Esophagus mucosa (tissue), 1 donor: ENCODE measurements at regions not wholly inside any gene's neighbourhood (a gene's known extent, or its start where the extent isn't known, plus 50 kb on each side); places are given as distances from the start of the nearest gene placed in this dataset.

Experiments used
- ATAC-seq: fragments of 200-7000 bp; cut with Tn5 transposase; one replicate; pipeline ENCODE4 v1.9.1; 2020
- donor health status: DM: yes; HTN: yes; CAD: no.

DNA sequence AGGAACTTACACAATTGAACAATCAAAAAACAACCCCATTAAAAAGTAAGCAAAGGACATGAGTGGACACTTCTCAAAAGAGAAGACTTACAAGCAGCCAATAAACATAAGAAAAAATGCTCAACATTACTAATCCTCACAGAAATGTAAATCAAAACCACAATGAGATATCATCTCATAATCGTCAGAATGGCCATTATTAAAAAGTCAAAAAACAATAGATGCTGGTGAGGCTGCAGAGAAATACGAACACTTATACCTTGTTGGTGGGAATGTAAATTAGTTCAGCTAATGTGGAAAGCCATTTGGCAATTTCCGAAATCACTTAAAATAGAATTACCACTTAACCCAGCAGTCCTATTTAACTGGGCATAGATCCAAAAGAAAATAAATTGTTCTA is 301.9 kb upstream of the KCNJ16 start:
- no peak for ATAC-seq

GRCh38 chr17:69779378-69780214 is 295.4 kb upstream of the KCNJ16 start:
- ATAC-seq: no peak

- no peak for ATAC-seq
Observed at GRCh38 chr17:69783865-69784264, 291.2 kb upstream of the KCNJ16 start.

- ATAC-seq: no peak
Observed at GRCh38 chr17:69788957-69789356, 286.1 kb upstream of the KCNJ16 start.

DNA sequence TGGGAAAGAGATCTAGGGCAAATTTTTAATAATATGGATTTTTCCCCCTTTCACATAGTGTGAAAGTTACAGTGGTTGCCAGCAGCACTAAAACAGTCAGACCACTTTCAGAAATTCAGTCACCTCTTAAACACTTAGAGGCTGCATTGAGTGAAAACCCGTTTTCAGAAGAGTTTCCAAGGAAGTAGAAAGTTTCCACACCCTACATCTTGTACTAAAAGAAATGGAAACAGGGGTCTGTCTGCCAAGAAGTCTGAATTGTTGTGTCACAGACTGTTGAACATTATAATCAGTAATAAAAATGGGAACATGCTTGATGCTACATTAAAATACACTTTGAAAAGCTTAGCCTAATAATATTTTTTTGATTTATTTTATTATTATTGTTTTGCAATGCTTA is 278.9 kb upstream of the KCNJ16 start:
- no peak for ATAC-seq

DNA sequence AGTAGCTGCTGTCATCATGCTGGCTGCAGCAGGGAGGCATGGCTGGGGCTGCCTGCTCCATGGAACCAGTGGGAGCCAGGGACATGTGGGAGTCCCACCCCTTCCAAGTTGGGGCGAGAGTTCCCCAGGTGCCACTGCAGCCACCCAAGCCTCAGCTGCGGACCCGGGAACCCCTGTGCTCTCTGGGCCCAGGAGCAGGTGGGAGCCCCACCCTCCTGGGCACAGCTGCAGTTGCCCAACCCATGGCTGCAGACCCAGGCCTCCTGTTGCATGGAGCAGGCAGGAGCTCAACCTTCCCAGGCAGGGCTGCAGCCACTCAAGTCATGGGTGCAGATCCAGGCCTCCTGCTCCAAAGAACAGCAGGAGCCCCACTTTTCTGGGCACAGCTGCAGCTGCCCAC is 274.2 kb upstream of the KCNJ16 start:
- ATAC-seq: no peak

DNA sequence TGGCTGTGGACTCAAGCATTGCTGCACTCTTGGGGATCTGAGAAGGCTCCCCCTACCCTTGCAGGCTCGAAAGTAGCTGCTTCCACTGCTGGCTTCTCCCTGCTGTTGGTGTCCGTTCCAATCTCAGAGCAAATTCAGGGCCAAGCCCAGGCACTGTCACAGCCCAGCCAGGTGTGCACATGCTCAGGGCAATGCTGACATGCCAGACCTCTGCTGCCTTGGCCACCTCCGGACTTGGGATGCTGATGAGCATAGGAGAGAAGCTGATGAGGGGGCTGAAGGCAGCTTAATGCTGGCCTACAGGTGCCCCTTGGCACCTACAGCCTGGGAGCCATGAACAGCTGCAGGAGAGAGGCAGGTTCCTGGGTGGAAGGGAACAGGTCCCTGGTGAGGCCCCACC is 273.7 kb upstream of the KCNJ16 start:
- ATAC-seq: no peak

DNA sequence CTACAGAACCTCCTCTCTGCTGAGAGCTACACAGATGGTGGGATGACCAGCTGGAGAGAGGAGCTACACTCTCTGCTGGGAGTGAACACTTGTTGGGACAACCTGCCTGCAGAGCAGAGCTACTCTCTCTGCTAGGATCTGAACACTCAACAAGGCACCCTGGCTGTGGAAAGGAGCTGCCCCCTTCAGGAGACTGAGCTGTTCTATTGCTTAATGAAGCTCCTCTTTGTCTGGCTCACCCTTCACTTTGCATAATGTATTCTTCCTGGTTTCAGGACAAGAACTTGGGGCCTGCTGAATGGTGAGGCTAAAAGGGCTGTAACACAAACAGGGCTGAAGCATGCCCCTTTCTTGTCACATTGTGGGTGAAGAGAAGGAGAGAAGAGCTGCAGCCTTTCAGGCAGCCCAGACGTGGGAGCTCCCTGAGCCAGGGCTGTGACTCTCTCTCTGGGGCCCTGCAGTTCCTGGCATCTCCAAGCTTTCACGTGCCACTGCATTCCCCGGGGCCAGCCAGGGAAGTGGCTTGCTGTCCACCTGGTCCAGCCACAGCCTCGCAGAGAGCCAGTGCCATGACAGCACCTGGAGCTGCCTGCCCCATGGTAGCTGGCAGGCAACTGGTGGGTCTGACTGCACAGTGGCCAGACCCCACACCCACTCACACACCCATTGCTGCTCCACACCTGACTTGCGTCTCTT is 272.8 kb upstream of the KCNJ16 start:
- ATAC-seq: no peak

- ATAC-seq: no peak
Observed at GRCh38 chr17:69809331-69809730, 265.7 kb upstream of the KCNJ16 start.

GRCh38 chr17:69810326-69810965 is 264.6 kb upstream of the KCNJ16 start:
- no peak for ATAC-seq

DNA sequence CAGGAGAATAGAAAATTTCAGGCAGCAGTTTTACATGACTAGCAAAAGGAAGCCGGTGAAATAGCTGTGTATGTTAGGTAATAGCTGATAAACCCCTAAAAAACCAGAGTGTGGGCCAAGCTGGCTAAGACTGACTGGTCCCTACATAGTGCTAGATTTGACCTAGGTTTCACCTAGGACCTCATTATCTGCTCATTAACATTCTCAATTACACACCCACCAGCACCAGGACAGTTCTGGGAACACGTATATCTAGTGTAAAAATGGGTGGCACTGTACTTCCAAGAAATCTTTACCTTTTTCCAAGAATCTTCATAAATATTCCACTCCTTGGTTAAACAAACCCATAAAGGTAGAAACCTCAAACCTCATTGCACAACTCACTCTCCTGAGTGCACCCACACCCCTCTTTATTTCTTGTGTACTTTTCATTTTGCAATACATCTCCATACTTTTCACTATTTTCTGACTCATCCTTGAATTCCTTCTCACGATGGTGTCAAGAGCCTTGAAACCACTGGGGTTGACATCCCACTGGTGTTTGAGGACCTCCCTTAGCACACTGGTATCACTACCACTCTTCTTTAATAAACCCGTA is 262.7 kb upstream of the KCNJ16 start:
- peak; percentile 57 for ATAC-seq

- no peak for ATAC-seq
Observed at GRCh38 chr17:69814031-69814430, 261.0 kb upstream of the KCNJ16 start.

GRCh38 chr17:69815406-69815805 is 259.6 kb upstream of the KCNJ16 start:
- ATAC-seq: no peak

DNA sequence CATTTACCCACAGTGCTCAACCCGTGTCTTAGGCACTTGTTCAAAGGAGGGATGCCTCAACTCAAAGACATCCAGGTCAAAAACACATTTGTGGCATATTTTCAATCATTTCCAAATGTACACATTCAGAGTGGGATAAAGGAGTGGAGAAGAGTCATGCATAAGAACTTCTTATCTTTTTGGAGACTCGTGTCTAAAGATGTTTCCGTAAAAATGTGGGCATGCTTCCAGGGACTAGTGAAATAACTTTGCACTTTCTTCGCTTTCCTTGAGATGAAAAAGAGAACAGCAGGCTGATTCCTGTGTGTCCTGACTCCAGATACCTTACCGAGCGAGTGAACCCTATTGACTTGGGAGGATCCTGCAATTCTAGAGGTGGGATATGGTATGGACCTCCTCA is 256.6 kb upstream of the KCNJ16 start:
- ATAC-seq: no peak

- no peak for ATAC-seq
Observed at GRCh38 chr17:69819316-69820087, 255.5 kb upstream of the KCNJ16 start.

DNA sequence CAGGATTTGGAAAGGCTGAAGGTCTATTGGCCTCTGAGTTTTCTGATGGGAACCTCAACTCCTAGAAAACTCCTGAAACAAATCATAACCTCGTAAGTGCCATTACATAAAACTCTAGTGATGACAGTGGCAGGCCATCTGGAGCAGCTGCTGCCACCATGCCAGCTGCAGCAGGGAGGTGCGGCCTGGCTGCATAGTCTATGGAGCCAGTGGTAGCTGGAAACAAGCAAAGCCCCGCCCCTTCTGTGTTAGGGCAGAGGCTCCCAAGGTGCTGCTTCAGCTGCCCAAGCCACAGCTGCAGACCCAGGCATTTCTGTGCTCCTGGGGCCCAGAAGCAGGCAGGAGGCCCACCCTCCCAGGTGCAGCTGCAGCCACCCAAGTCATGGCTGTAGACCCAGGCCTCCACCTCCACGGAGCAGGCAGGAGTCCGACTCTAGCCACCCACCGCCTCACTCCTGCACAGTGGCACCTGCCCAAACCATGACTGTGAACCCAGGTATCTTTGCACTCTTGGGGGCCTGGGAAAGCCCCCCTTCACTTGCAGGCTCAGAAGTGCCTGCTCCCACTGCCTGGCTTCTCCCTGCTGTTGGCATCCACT is 254.1 kb upstream of the KCNJ16 start:
- no peak for ATAC-seq

DNA sequence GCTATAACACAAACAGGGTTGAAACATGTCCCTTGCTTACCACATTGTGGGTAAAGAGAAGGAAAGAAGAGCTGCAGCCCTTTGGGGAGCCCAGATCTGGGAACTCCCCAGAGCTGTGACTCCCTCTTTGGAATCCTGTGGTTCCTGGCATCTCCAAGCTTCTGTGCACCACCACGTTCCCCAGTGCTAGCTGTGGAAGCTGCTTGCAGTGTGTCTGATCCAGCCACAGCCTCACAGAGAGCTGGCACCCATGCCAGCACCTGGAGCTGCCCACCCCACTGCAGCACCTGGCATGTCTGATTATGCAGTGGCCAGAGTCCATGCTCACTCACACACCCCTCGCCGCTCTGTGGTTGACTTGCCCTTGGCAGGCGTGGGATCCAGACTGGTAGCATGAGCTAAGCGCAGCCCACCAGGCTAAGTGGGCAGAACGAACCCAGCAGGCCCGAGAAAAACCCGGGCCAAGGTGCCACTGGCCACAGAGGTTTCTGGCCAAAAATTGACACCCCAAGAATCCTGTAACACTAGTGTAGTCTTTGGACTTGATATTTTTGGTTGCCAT is 252.6 kb upstream of the KCNJ16 start:
- ATAC-seq: no peak

- no peak for ATAC-seq
Observed at GRCh38 chr17:69828087-69828486, 246.9 kb upstream of the KCNJ16 start.

DNA sequence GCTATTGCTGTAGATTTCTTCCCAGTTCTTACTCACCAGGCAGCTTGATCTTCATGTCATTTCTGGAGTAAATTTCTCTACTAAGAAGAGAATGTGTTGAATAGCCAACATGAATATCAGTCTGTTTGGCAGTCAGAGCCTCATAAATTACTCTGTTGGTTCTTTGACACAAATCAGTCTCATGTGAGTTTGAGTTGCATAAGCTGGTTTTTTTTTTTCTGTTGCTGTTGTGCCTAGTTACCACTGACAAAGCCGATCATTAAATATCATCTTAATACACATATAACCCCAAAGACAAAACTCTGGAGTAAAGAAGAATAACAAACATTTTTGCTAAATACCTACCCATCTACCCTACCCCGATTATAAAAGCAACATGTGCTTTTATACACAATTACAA is 240.5 kb upstream of the KCNJ16 start:
- no peak for ATAC-seq

DNA sequence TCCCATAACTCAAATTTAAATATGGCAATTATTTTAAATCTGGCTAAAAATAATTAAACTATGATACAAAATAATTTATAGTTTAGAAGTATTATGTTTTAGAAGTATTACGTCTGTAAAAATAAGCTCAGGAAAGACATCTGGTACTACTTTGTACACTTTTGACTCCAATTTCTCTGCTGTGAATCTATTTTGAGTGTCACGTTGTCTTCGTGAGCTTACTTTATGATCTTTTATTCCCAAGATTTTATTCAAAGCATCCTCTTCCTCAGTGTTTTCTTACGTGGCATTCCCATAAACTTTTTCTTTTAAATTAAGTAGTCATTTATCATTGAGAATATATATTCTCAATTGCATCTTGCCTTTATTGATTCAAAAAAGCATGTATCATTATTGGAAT is 223.3 kb upstream of the KCNJ16 start:
- ATAC-seq: no peak

DNA sequence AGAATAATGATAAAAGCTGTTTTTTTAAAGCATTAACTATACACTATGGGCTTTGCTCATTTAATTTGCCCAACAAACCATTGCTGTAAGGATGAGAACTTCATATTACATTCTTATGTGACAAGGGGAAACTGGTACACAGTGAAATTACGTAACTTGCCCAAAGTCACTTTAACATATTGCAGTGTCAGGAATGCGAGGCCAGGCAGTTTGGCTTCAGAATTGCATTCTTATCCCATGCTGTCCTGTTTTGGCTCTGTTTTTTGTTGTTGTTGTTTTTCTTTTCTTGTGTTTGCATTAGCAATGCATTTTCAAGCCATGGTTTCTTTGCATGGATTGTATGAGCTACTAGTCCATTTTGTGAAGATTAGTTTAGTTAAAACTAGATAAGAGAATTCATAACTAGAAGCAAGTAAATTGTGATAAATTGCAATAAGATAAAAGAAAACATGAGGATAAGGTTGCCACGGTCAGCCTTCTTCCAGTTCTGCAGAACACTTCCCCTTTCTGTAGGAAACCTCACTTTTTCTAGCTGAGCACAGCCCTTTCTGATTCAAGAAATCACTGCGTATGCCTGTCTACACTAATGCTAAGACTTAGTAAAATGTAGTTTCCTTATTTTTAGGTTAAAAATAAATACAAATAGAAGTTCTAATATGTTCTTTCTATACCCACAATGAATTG is 221.3 kb upstream of the KCNJ16 start:
- ATAC-seq: no peak
